Pons (tissue), 1 donor: ENCODE measurements at regions not wholly inside any gene's neighbourhood (a gene's known extent, or its start where the extent isn't known, plus 50 kb on each side); places are given as distances from the start of the nearest gene placed in this dataset.
A peak's percentile ranks its signal among the peaks of the same experiment; 100 is the strongest.

Source experiments
- DNase-seq: peaks from one replicate; pipeline ENCODE4 v3.0.0-alpha.2; 2016; ENCODE audit warnings: low spot score

GRCh38 chr5:158644301-158644700, 455.4 kb downstream of the EBF1 start:
- no peak for DNase-seq

- no peak for DNase-seq
Observed at GRCh38 chr5:158643840-158644239, 455.9 kb downstream of the EBF1 start.

GRCh38 chr5:158642879-158643278, 456.8 kb downstream of the EBF1 start:
- DNase-seq: no peak

DNA sequence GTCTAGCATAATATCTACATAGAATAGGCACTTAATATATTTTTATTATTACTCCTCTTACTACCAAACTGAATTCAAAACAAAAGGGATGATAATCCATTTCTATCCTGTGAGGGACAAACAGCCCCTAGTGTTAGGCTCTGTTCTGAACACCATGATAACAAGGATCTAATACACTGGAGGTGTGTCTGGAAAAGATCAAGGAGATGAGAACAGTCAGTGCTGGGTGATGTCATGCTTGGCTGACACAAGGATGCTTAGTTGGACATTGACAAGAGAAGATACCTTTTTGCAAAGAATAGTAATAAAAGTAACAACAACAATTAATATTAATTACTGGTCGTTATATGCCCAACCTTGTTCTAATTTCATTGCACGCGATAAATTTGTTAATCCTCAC, 458.7 kb downstream of the EBF1 start:
- no peak for DNase-seq

DNA sequence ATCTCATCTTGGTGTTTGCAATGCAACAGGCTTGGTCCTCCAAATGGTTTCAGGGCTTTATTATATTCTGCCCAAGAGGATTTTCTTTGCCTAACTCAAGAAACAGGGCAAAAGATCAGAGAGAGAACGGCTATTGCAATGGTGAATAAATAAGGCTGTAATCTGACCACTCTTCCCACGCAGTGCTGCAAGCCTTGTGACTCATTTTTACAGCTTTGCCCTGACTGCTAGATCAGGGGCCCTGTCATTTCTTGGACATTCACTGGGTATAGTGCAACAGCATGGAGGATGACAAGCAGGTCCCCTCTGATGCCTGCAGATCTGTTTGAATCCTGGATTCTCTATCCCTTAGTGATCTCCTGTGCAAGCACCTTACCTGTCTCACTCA, 459.1 kb downstream of the EBF1 start:
- DNase-seq: no peak

- DNase-seq: no peak
Observed at GRCh38 chr5:158639881-158640592, 459.7 kb downstream of the EBF1 start.

DNA sequence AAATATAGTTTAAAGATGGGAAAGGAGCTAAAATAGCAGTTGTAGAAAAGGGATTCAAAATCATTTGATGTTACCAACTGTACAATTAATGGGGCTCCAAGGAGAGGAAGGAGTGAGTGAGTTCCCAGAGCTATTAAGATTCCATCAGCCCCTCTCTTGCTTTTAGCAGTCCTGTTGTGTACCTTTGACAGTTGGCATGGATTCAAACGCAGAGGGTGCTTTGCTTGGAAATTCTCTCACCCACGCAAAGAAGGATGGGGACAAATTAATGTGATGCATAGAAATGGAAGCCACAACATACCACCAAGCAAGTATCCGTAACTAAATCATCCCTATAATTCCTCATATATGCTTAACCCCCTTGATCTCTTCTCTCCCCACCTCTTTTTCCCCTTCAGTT, 461.3 kb downstream of the EBF1 start:
- no peak for DNase-seq

DNA sequence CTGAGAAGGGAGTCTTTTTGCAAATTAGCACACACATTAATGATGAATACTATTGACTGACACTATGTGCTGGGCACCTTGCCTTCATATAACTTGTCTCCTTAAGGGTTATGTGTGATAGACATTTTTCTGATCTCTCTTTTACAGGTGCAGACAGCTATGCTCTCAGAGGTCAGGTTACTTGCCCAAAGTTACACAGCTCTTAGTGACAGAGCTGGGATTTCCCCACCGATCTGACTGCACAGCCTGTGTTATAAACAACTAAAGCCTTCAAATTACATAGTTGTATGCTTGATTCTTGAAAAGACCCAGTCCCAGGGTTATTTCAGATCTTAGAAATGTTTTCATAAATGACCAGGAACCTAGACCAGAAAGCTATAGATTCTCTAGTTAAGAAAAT, 462.7 kb downstream of the EBF1 start:
- DNase-seq: no peak

DNA sequence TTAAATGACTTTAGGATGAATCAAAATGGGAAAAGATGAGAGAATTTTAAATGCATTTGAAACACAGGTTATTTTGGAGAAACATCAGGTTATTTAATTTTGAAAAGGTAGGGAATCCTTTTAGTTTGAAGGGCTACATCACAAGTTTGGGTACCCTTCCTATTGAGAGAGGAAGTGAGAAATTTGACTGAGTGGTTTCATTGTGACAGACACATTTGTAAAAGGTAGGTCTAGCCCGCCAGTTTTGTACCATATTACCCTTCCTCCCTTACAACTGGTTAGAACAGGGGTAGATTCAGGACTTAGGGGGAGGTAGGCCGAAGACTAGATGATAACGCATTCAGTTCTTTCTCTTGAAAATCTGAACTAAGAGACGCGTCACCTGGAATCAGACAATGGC, 464.2 kb downstream of the EBF1 start:
- no peak for DNase-seq

- DNase-seq: no peak
Observed at GRCh38 chr5:158634714-158635113, 465.0 kb downstream of the EBF1 start.

DNA sequence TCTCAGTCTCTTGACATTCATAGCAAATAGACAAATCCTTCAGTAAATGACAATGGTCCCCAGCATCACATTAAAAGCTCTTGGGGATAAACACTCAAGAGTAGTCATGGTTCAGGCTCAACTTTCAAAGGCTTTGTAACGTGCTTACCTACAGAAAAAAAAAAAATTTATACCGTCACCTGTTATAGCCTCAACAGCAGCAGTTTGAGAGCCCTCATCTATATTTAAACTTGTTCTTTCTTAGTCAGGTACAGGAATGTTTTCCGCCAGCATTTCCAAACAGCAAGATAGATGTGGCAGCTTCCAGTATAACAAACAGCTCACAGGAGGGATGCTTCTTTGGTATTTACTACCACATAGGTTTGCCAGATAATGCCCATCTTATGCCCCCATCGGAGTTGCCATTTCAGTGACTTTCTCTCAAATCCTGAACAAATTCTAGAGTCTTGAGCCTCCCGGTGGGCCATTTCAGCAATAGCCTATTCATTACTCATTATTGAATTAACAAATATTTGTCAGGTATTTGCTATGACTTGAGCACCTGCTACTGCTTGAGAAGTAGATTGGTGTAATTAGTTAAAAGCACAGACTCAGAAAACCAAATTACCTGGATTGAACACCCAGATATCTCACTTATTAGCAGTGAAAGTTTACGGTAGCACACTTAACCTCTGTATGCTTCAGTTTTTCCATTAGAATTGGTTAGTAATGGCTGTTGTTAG, 470.0 kb downstream of the EBF1 start:
- no peak for DNase-seq

- DNase-seq: no peak
Observed at GRCh38 chr5:158626718-158627117, 473.0 kb downstream of the EBF1 start.

DNA sequence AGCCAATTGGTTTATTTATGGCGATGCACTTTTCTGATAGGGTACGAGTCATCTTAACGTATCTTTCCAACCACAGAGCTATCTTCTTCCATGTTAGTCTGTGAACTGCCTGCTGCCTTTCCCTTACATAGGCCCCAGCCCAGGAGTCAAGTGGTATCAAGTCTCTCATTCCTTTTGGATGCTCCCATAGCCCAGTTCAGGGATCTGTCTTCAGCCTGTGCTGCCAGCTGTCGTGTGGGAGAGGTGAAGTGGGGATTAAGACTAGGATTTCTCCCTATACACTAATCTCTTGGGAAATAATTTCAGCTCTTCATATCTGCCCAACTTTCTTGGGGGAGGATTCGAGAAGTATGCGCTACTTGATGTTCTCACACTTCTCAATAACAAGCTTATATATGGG, 475.7 kb downstream of the EBF1 start:
- no peak for DNase-seq

GRCh38 chr5:158621391-158621790, 478.3 kb downstream of the EBF1 start:
- DNase-seq: no peak

- DNase-seq: peak; percentile 8
Observed at GRCh38 chr5:158619083-158619788, 480.5 kb downstream of the EBF1 start.

- DNase-seq: no peak
Observed at GRCh38 chr5:158618256-158618655, 481.5 kb downstream of the EBF1 start.

GRCh38 chr5:158616707-158617106, 483.0 kb downstream of the EBF1 start:
- DNase-seq: no peak

DNA sequence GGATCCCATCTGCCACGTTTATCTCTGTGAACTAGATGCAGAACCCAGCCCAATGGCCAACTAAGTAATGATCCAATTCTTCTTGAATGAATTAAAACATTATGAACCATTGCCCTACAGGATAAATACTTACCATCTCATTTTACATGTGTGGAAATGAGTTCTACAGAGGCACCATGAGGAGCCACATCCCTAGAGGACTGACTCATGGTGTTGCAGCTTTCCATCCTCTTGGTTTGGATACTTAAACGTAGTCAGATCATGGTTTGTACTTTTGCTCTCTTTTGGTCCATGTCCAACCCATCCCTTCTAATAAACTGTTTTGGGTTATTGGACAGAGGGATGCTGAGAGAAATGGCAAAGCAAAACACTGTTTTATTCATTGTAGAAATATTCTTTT, 484.8 kb downstream of the EBF1 start:
- DNase-seq: no peak

GRCh38 chr5:158611581-158611980, 488.1 kb downstream of the EBF1 start:
- DNase-seq: no peak

GRCh38 chr5:158610051-158610415, 489.7 kb downstream of the EBF1 start:
- no peak for DNase-seq

DNA sequence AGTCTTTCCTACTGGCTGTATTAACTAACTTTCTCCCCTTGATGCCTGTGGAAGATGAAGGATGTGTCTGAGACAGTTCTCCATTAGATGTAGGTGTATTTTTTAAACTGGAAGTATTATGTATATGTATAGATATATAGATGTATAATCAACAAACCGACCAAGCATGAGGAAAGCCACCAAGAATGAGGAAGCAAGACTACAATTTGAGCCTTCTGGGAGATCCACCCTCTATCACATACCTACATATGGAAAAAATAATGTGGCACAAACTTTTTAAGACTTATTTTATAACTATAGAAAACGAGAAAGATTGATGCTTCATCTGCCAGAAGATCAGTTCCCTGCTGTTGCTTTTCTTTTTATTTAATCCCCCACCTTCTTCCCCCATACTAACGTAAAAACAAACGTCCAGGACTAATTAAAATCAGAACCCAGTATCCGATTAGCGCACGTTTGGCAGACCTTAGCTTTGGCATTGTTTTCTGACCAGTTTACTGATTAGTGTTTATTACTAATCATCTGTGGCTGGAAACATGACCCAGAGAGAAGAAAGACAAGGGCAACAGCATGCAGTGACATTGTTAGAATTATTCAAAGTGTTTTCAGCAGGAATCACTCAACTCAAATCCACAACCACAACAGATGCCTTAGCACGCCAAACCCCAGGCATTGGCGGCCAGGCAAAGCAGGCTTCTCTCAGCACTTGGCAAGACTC, 490.2 kb downstream of the EBF1 start:
- DNase-seq: no peak

- no peak for DNase-seq
Observed at GRCh38 chr5:158607088-158607487, 492.6 kb downstream of the EBF1 start.

DNA sequence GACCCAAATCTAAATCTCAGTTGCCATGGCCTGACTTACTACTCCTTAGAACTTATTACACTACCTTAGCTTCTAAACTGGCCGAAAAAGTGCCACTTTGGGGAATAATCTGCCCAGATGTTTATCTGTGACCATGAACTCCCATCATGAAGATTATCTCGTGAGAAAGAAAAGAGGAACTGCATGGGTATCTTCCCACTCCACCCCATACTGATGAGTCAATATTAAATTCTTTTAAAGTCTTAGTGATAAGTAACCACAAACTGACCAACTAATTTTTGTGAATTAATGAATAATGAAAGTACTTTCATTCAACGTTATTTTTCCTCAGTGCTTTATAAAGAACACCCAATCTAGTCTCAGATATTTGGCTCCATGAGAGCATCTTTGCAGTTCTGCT, 493.5 kb downstream of the EBF1 start:
- DNase-seq: no peak
